SH-SY5Y (cell line): ENCODE measurements at regions not wholly inside any gene's neighbourhood (a gene's known extent, or its start where the extent isn't known, plus 50 kb on each side); places are given as distances from the start of the nearest gene placed in this dataset.

Experiments used
- GATA2 ChIP-seq: IDR thresholded peaks from 2 replicates; pipeline ENCODE4 v1.6.1; 2011; ENCODE audit warnings: mild to moderate bottlenecking, low read depth, low read length
- GATA3 ChIP-seq: IDR thresholded peaks from 2 replicates; pipeline ENCODE4 v1.6.1; 2011; ENCODE audit warnings: low read depth, mild to moderate bottlenecking, low read length, moderate library complexity

DNA sequence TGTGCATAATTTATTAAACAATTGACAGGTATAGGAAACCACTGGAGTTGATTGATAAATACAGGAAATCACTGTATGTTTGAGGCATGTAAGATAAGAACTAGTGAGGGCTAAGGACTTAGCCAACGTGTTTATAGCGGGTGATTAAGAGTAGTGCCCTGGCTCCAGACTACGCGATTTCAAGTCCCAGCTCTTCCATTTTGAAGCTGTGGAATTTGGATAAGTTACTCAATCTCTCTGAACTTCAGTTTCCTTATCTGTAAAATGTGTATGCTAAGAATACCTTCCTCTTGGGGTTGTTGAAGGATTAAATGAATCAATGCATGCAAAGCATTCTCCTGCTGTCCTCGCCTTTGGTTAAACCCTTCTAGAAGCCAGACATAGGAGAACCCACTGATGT is 143.3 kb upstream of the GJB5 start:
- TF ChIP-seq GATA2 (no peak), GATA3 (no peak)
